D341Med (cell line): ENCODE measurements at regions not wholly inside any gene's neighbourhood (a gene's known extent, or its start where the extent isn't known, plus 50 kb on each side); places are given as distances from the start of the nearest gene placed in this dataset.
A peak's percentile ranks its signal among the peaks of the same experiment; 100 is the strongest.

Source experiments
- DNase-seq: peaks from one replicate; pipeline ENCODE4 v3.0.0; 2012; ENCODE audit warnings: low spot score

- DNase-seq: peak; percentile 37
These were observed 571.6 kb downstream of the AJAP1 start for GRCh38 chr1:5225707-5226704.

- DNase-seq: no peak
These were observed 568.8 kb downstream of the AJAP1 start for GRCh38 chr1:5223206-5223605.

- DNase-seq: no peak
These were observed 568.2 kb downstream of the AJAP1 start for GRCh38 chr1:5222626-5223025.

- DNase-seq: no peak
These were observed 567.0 kb downstream of the AJAP1 start for GRCh38 chr1:5221451-5221850.

GRCh38 chr1:5220821-5221220 is 566.4 kb downstream of the AJAP1 start:
- no peak for DNase-seq

- DNase-seq: no peak
These were observed 566.0 kb downstream of the AJAP1 start for GRCh38 chr1:5220421-5220820.

GRCh38 chr1:5200006-5200405 is 545.6 kb downstream of the AJAP1 start:
- DNase-seq: no peak

GRCh38 chr1:5198328-5198727 is 543.9 kb downstream of the AJAP1 start:
- no peak for DNase-seq

GRCh38 chr1:5191470-5191869 is 537.1 kb downstream of the AJAP1 start:
- no peak for DNase-seq

- DNase-seq: no peak
These were observed 535.0 kb downstream of the AJAP1 start for GRCh38 chr1:5189384-5189783.

- DNase-seq: no peak
These were observed 511.4 kb downstream of the AJAP1 start for GRCh38 chr1:5165762-5166161.

- no peak for DNase-seq
These were observed 509.7 kb downstream of the AJAP1 start for GRCh38 chr1:5164158-5164557.

- no peak for DNase-seq
These were observed 507.0 kb downstream of the AJAP1 start for GRCh38 chr1:5161372-5161771.

GRCh38 chr1:5157175-5157574 is 502.8 kb downstream of the AJAP1 start:
- no peak for DNase-seq

GRCh38 chr1:5156416-5157120 is 502.2 kb downstream of the AJAP1 start:
- no peak for DNase-seq

- no peak for DNase-seq
These were observed 497.1 kb downstream of the AJAP1 start for GRCh38 chr1:5151511-5151910.

GRCh38 chr1:5150191-5150590 is 495.8 kb downstream of the AJAP1 start:
- DNase-seq: no peak

- DNase-seq: no peak
These were observed 493.4 kb downstream of the AJAP1 start for GRCh38 chr1:5147806-5148205.

GRCh38 chr1:5142389-5142788 is 488.0 kb downstream of the AJAP1 start:
- DNase-seq: no peak

- DNase-seq: no peak
These were observed 487.3 kb downstream of the AJAP1 start for GRCh38 chr1:5141750-5142149.

GRCh38 chr1:5140962-5141361 is 486.6 kb downstream of the AJAP1 start:
- no peak for DNase-seq

- no peak for DNase-seq
These were observed 485.7 kb downstream of the AJAP1 start for GRCh38 chr1:5140136-5140535.

- DNase-seq: no peak
These were observed 475.4 kb downstream of the AJAP1 start for GRCh38 chr1:5129746-5130355.
